ENCODE measurements at regions not wholly inside any gene's neighbourhood (a gene's known extent, or its start where the extent isn't known, plus 50 kb on each side); places are given as distances from the start of the nearest gene placed in this dataset.

DNA sequence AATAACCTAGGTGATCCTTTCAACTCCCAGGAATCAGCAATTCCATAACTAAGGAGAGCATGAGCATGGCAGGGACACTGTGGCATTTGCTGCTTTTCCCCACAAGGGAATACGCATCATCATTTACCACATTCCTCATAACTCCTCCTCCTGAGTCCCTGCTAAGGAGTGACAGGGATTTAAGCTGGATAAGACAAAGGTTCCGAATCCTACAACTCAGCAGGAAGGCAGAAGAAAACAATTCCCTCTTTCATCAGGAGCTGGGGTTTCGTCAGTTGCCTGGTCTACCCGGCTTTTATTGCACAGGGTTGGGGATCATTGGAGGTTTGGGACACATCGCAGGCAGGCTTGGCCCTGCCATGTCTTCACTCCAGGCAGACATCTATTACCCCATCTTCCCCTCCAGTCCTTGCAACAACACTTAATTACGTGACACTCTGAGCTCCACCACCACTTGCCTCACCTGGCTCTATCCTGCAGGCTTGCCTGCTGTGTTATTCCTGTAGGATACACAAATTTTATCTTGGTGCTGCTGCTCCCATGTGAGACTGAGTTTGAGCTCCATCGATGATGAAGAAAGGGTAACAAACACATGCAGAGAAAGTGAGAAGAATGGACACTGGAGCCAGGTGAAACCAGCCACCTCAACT is 563.0 kb upstream of the KLF4 start:
- no peak overlapping the region for H3K9ac ChIP-seq (ENCODE audit: low read length)
- H3K79me2 ChIP-seq (ENCODE audit: insufficient read depth, low read length) = no peaks in the 10 kb centered on the region
- peaks cover 23 to 84% of the 10 kb centered on the region in 2 experiments for H3K4me1 ChIP-seq (ENCODE audit: control insufficient read depth in 1 of 2, insufficient read depth in 2 of 2, low read length in 2 of 2)
- H3K27ac ChIP-seq (ENCODE audit: low read depth, low read length) = no peak overlapping the region
- H3K27me3 ChIP-seq (ENCODE audit: insufficient read depth, low read length) = no peaks in the 10 kb centered on the region
- H4K20me1 ChIP-seq (ENCODE audit: insufficient read depth) = no peaks in the 10 kb centered on the region
- no peak for TF ChIP-seq CBX3 (IDR thresholded peaks at IDR 0.05; ENCODE audit: low read depth)
- TF ChIP-seq FOSL1 (IDR thresholded peaks at IDR 0.05; ENCODE audit: low read depth) = no peak
- TF ChIP-seq SRF (IDR thresholded peaks at IDR 0.05; ENCODE audit: low read depth) = no peak
- TF ChIP-seq, protein P1, sequence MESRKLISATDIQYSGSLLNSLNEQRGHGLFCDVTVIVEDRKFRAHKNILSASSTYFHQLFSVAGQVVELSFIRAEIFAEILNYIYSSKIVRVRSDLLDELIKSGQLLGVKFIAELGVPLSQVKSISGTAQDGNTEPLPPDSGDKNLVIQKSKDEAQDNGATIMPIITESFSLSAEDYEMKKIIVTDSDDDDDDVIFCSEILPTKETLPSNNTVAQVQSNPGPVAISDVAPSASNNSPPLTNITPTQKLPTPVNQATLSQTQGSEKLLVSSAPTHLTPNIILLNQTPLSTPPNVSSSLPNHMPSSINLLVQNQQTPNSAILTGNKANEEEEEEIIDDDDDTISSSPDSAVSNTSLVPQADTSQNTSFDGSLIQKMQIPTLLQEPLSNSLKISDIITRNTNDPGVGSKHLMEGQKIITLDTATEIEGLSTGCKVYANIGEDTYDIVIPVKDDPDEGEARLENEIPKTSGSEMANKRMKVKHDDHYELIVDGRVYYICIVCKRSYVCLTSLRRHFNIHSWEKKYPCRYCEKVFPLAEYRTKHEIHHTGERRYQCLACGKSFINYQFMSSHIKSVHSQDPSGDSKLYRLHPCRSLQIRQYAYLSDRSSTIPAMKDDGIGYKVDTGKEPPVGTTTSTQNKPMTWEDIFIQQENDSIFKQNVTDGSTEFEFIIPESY (IDR thresholded peaks at IDR 0.05; ENCODE audit: extremely low read depth, insufficient replicate concordance, low read length) = no peak
- no peak for TF ChIP-seq ELF1 (IDR thresholded peaks at IDR 0.05; ENCODE audit: borderline replicate concordance, low read depth)
- no peak for TF ChIP-seq ZNF274 (IDR thresholded peaks at IDR 0.05; ENCODE audit: low read depth, low read length)
- TF ChIP-seq, protein P2, sequence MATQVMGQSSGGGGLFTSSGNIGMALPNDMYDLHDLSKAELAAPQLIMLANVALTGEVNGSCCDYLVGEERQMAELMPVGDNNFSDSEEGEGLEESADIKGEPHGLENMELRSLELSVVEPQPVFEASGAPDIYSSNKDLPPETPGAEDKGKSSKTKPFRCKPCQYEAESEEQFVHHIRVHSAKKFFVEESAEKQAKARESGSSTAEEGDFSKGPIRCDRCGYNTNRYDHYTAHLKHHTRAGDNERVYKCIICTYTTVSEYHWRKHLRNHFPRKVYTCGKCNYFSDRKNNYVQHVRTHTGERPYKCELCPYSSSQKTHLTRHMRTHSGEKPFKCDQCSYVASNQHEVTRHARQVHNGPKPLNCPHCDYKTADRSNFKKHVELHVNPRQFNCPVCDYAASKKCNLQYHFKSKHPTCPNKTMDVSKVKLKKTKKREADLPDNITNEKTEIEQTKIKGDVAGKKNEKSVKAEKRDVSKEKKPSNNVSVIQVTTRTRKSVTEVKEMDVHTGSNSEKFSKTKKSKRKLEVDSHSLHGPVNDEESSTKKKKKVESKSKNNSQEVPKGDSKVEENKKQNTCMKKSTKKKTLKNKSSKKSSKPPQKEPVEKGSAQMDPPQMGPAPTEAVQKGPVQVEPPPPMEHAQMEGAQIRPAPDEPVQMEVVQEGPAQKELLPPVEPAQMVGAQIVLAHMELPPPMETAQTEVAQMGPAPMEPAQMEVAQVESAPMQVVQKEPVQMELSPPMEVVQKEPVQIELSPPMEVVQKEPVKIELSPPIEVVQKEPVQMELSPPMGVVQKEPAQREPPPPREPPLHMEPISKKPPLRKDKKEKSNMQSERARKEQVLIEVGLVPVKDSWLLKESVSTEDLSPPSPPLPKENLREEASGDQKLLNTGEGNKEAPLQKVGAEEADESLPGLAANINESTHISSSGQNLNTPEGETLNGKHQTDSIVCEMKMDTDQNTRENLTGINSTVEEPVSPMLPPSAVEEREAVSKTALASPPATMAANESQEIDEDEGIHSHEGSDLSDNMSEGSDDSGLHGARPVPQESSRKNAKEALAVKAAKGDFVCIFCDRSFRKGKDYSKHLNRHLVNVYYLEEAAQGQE (IDR thresholded peaks at IDR 0.05; ENCODE audit: low read depth) = no peak
- TF ChIP-seq, protein P3, sequence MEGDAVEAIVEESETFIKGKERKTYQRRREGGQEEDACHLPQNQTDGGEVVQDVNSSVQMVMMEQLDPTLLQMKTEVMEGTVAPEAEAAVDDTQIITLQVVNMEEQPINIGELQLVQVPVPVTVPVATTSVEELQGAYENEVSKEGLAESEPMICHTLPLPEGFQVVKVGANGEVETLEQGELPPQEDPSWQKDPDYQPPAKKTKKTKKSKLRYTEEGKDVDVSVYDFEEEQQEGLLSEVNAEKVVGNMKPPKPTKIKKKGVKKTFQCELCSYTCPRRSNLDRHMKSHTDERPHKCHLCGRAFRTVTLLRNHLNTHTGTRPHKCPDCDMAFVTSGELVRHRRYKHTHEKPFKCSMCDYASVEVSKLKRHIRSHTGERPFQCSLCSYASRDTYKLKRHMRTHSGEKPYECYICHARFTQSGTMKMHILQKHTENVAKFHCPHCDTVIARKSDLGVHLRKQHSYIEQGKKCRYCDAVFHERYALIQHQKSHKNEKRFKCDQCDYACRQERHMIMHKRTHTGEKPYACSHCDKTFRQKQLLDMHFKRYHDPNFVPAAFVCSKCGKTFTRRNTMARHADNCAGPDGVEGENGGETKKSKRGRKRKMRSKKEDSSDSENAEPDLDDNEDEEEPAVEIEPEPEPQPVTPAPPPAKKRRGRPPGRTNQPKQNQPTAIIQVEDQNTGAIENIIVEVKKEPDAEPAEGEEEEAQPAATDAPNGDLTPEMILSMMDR (IDR thresholded peaks at IDR 0.05 in 2 of 3, conservative IDR thresholded peaks at IDR 0.05 in 1 of 3; ENCODE audit: borderline replicate concordance in 1 of 3, insufficient read depth in 1 of 3, low read depth in 2 of 3, low read length in 2 of 3) = no peak
- TF ChIP-seq POLR2A (IDR thresholded peaks at IDR 0.05; ENCODE audit: borderline replicate concordance, extremely low read depth, insufficient read depth, insufficient read length) = no peak
- TF ChIP-seq ZFX (IDR thresholded peaks at IDR 0.05) = no peak
- no peak for TF ChIP-seq YY1 (IDR thresholded peaks at IDR 0.05; ENCODE audit: extremely low read depth, insufficient replicate concordance, low read depth, low read length)
- TF ChIP-seq POLR2AphosphoS5 (IDR thresholded peaks at IDR 0.05; ENCODE audit: low read depth, low read length) = no peak
- TF ChIP-seq, protein P4, sequence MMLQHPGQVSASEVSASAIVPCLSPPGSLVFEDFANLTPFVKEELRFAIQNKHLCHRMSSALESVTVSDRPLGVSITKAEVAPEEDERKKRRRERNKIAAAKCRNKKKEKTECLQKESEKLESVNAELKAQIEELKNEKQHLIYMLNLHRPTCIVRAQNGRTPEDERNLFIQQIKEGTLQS (IDR thresholded peaks at IDR 0.05) = no peak
- no peak overlapping the region for H3K4me2 ChIP-seq (ENCODE audit: low read length)
- CTCF ChIA-PET = no interaction called here
- no peak overlapping the region for H2AFZ ChIP-seq (ENCODE audit: low read depth, low read length, poor library complexity, severe bottlenecking)
- H3K4me3 ChIP-seq (replicated peaks in 1 of 2; ENCODE audit: low read depth in 1 of 2, low read length in 2 of 2) = no peak overlapping the region
- H3K36me3 ChIP-seq (ENCODE audit: control insufficient read depth in 1 of 2, insufficient read depth in 2 of 2, low read length in 2 of 2) = no peaks in the 10 kb centered on the region
- intact Hi-C loops (cut with micrococcal nuclease) = no loop called here
- DNase-seq (ENCODE audit: low read depth, low spot score) (no peak), ATAC-seq (no peak)
- BruUV-seq (replicated peaks) = no TSS peak
- H3K9me2 ChIP-seq (ENCODE audit: insufficient read depth) = no peaks in the 10 kb centered on the region
- POLR2A ChIA-PET = no interaction called here
- RAD21 ChIA-PET (ENCODE audit: low non-redundant PET in 1 of 2, low total read pairs in 2 of 2, uncharacterized antibody in 2 of 2, unreplicated experiment in 2 of 2) = no interaction called here
- no peaks in the 10 kb centered on the region for H3K9me3 ChIP-seq (ENCODE audit: control insufficient read depth in 1 of 2, insufficient read depth in 1 of 2, low read depth in 1 of 2, low read length in 2 of 2)

All from HCT116 (cell line).